Chondrocyte (in vitro differentiated cells): ENCODE measurements at regions not wholly inside any gene's neighbourhood (a gene's known extent, or its start where the extent isn't known, plus 50 kb on each side); places are given as distances from the start of the nearest gene placed in this dataset.

Experiments used
- DNase-seq: peaks from one replicate; pipeline ENCODE4 v3.0.0; 2021; ENCODE audit warnings: mixed read lengths, low spot score
- H3K27ac Mint-ChIP-seq: one replicate; pipeline ENCODE4 v1.8.0; 2021; ENCODE audit warnings: mild to moderate bottlenecking, moderate library complexity, mixed read lengths; ENCODE audit not compliant: unreplicated experiment
- H3K27me3 Mint-ChIP-seq: 2 replicates; pipeline ENCODE4 v1.8.0; 2021; ENCODE audit warnings: low read depth, mixed read lengths
- H3K36me3 Mint-ChIP-seq: 2 replicates; pipeline ENCODE4 v1.8.0; 2021; ENCODE audit warnings: low read depth, mixed read lengths
- H3K4me1 Mint-ChIP-seq: 2 replicates; pipeline ENCODE4 v1.8.0; 2021; ENCODE audit warnings: low read depth, mild to moderate bottlenecking, mixed read lengths
- H3K4me3 Mint-ChIP-seq: one replicate; pipeline ENCODE4 v1.8.0; 2021; ENCODE audit warnings: mild to moderate bottlenecking, moderate library complexity, mixed read lengths; ENCODE audit not compliant: unreplicated experiment
- H3K9me3 Mint-ChIP-seq: 2 replicates; pipeline ENCODE4 v1.8.0; 2021; ENCODE audit warnings: low read depth, mixed read lengths
- TF ChIP-seq, protein P1 (sequence below): fragments of 200-600 bp; sonication (generic); IDR thresholded peaks from 2 replicates; pipeline ENCODE4 v1.5.0; 2021; ENCODE audit warnings: antibody characterized with exemption, mild to moderate bottlenecking, moderate library complexity

DNA sequence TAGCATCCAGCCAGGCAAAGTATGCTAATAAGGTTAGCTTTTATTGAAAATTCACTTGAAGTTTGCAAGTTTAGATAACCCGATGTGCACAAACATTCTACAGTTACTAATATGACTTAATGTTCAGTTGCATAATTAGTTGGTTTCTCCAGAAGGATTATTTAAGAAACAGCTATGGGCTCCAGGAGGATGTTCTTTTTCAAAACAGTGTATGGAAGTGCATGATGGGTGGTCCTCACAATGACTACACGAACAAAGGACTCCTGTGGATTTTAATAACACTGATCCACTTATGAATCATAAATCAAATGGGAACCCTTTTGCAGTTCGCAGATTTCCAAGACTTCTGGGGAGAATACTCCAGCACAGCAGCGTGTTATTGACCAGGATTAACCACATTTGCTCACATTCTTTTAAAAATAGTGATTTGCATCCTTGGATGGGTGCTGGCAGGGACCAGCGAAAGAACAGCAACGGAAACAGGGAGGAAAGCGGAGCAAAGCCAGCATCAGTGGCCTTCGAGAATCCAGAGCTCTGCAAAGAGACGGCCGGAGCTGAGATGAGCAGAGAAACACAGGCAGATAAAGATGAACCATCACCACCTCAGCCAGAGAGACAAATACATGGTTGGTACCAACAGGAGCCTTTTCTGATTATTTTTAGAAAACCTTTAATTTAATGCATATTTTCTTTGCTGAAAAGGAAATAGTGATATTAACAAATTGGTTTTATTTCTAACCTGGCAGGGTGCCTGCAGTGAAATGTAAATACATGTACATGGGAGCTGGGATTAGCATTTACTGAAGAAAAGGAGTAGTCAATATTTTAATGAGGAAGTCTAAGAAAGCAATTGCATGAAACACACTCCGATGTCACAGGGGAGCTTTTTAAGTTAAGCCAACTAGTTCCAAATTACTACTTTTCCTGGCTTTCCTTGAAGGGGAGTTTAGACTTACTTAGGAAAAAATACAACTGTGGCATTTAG is 623.2 kb upstream of the ZFHX3 start:
- no peaks in the 10 kb centered on the region for H3K36me3 Mint-ChIP-seq
- TF ChIP-seq, protein P1, sequence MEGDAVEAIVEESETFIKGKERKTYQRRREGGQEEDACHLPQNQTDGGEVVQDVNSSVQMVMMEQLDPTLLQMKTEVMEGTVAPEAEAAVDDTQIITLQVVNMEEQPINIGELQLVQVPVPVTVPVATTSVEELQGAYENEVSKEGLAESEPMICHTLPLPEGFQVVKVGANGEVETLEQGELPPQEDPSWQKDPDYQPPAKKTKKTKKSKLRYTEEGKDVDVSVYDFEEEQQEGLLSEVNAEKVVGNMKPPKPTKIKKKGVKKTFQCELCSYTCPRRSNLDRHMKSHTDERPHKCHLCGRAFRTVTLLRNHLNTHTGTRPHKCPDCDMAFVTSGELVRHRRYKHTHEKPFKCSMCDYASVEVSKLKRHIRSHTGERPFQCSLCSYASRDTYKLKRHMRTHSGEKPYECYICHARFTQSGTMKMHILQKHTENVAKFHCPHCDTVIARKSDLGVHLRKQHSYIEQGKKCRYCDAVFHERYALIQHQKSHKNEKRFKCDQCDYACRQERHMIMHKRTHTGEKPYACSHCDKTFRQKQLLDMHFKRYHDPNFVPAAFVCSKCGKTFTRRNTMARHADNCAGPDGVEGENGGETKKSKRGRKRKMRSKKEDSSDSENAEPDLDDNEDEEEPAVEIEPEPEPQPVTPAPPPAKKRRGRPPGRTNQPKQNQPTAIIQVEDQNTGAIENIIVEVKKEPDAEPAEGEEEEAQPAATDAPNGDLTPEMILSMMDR, result no peak
- DNase-seq, result no peak

GRCh38 chr16:73669535-73670274 is 621.8 kb upstream of the ZFHX3 start:
- TF ChIP-seq, protein P1, result no peak
- Mint-ChIP-seq H3K9me3 (no peaks in the 10 kb centered on the region), H3K36me3 (no peaks in the 10 kb centered on the region), H3K4me1 (no peaks in the 10 kb centered on the region), H3K4me3 (no peak overlapping the region), H3K27ac (no peak overlapping the region), H3K27me3 (peaks cover 10% of the 10 kb centered on the region)
- DNase-seq, result no peak

More for the DNA sequence above, 623.2 kb upstream of the ZFHX3 start:
- Mint-ChIP-seq H3K9me3 (peaks cover 3% of the 10 kb centered on the region), H3K27me3 (peaks cover 10% of the 10 kb centered on the region), H3K4me3 (no peak overlapping the region), H3K27ac (no peak overlapping the region), H3K4me1 (no peaks in the 10 kb centered on the region)

DNA sequence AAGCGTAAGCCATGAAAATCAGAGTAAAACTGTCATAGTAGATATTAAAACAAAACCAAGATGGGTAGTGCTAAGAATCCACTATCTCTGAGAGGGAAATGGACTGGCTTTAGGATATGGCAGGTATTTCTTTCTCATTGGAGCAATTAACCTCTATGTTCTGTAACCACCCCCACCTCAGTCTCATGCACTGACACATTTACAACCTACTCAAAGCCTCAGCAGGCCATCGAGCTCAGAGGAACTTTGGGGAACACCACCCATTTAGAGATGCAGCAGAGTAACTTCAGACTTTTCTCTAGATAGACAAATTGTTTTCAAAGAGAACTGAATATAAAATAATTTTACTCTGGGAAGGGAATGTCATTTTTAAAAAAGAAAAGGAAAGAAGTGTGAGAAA is 615.8 kb upstream of the ZFHX3 start:
- Mint-ChIP-seq H3K36me3 (no peaks in the 10 kb centered on the region), H3K4me3 (no peak overlapping the region)
- DNase-seq, result no peak

DNA sequence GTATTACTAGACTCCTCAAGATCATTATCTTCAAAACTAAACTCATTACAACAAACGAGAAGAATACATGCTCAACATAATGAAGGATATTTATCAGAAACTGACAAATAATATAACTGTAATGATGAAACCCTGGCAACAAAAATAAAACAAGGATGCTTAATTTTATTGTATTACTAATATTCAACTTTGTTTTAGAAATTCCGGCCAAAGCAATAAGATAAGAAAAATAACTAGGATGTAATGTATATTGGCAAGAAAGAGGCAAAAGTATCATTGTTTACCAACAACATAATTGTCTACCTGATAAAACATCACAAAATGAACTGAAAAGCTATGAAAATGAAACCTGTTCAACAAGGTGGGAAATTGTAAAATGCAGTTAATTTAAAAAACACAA is 588.3 kb upstream of the ZFHX3 start:
- no peaks in the 10 kb centered on the region for H3K4me1 Mint-ChIP-seq
- H3K4me3 Mint-ChIP-seq, result no peak overlapping the region
- H3K27me3 Mint-ChIP-seq, result peaks cover 11% of the 10 kb centered on the region
- no peak overlapping the region for H3K27ac Mint-ChIP-seq
- no peaks in the 10 kb centered on the region for H3K36me3 Mint-ChIP-seq
- no peak for DNase-seq
- peaks cover 15% of the 10 kb centered on the region for H3K9me3 Mint-ChIP-seq
- TF ChIP-seq, protein P1, result no peak

More for the DNA sequence above, 615.8 kb upstream of the ZFHX3 start:
- Mint-ChIP-seq H3K27ac (no peak overlapping the region), H3K4me1 (no peaks in the 10 kb centered on the region), H3K27me3 (peaks cover 20% of the 10 kb centered on the region), H3K9me3 (no peaks in the 10 kb centered on the region)
- TF ChIP-seq, protein P1, result no peak

DNA sequence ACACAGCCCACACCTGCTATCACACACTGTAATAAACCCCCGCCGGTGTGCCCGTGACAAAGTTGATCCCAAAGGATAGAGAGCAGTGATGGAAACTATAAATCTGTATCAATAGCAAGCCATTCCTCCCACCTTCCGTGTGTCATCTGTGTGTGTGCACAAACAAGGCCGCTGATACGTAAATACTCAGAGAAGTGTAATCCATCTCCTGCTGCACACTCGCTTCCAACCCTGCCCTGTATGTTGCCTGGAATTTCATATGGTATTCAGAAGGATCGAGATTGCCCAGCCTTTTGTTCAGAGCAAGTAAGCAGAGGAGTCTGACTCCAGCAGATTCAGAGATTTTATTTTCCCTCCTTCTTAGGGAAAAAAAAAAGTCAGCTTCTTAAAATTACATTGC is 581.1 kb upstream of the ZFHX3 start:
- TF ChIP-seq, protein P1, result no peak
- no peaks in the 10 kb centered on the region for H3K36me3 Mint-ChIP-seq
- no peak overlapping the region for H3K27ac Mint-ChIP-seq
- H3K9me3 Mint-ChIP-seq, result no peaks in the 10 kb centered on the region
- H3K4me3 Mint-ChIP-seq, result no peak overlapping the region
- DNase-seq, result no peak
- H3K27me3 Mint-ChIP-seq, result peaks cover 14% of the 10 kb centered on the region
- no peaks in the 10 kb centered on the region for H3K4me1 Mint-ChIP-seq
